Nephron progenitor cell (in vitro differentiated cells): ENCODE measurements at regions not wholly inside any gene's neighbourhood (a gene's known extent, or its start where the extent isn't known, plus 50 kb on each side); places are given as distances from the start of the nearest gene placed in this dataset.
A peak's percentile ranks its signal among the peaks of the same experiment; 100 is the strongest.

ENCODE experiments used
- DNase-seq: peaks from one replicate; pipeline ENCODE4 v3.0.0; 2021
- H3K27ac Mint-ChIP-seq: 2 replicates; pipeline ENCODE4 v1.8.0; 2021; ENCODE audit warnings: mild to moderate bottlenecking, moderate library complexity, mixed read lengths
- H3K27me3 Mint-ChIP-seq: 2 replicates; pipeline ENCODE4 v1.8.0; 2021; ENCODE audit warnings: mild to moderate bottlenecking, low read depth, mixed read lengths; ENCODE audit not compliant: poor library complexity
- H3K36me3 Mint-ChIP-seq: 2 replicates; pipeline ENCODE4 v1.8.0; 2021; ENCODE audit warnings: low read depth, mixed read lengths
- H3K4me1 Mint-ChIP-seq: 2 replicates; pipeline ENCODE4 v1.8.0; 2021; ENCODE audit warnings: mixed read lengths
- H3K4me3 Mint-ChIP-seq: 2 replicates; pipeline ENCODE4 v1.8.0; 2021; ENCODE audit warnings: mild to moderate bottlenecking, moderate library complexity, mixed read lengths
- H3K9me3 Mint-ChIP-seq: 2 replicates; pipeline ENCODE4 v1.8.0; 2021; ENCODE audit warnings: mild to moderate bottlenecking, moderate library complexity, mixed read lengths
- CTCF ChIP-seq: fragments of 200-600 bp; sonication (generic); IDR thresholded peaks from 2 replicates; pipeline ENCODE4 v1.5.0; 2021; ENCODE audit warnings: antibody characterized with exemption

- Mint-ChIP-seq H3K27me3 (peaks cover 30% of the 10 kb centered on the region), H3K4me3 (no peak overlapping the region), H3K27ac (no peak overlapping the region), H3K36me3 (no peaks in the 10 kb centered on the region), H3K9me3 (peaks cover 2% of the 10 kb centered on the region), H3K4me1 (peaks cover 16% of the 10 kb centered on the region)
- DNase-seq, result peak; percentile 89
- TF ChIP-seq CTCF, result peak; percentile 100
Measured at GRCh38 chr13:99436686-99437416, 64.4 kb upstream of the TM9SF2 start.

GRCh38 chr13:99439048-99439447 is 62.2 kb upstream of the TM9SF2 start:
- Mint-ChIP-seq H3K36me3 (no peaks in the 10 kb centered on the region), H3K4me3 (no peak overlapping the region), H3K27ac (no peak overlapping the region), H3K9me3 (no peaks in the 10 kb centered on the region), H3K4me1 (peaks cover 5% of the 10 kb centered on the region), H3K27me3 (peaks cover 30% of the 10 kb centered on the region)
- DNase-seq, result no peak
- no peak for TF ChIP-seq CTCF

- DNase-seq, result no peak
- Mint-ChIP-seq H3K4me3 (no peak overlapping the region), H3K9me3 (no peaks in the 10 kb centered on the region), H3K36me3 (no peaks in the 10 kb centered on the region), H3K4me1 (peaks cover 5% of the 10 kb centered on the region), H3K27ac (no peak overlapping the region), H3K27me3 (peaks cover 30% of the 10 kb centered on the region)
- TF ChIP-seq CTCF, result no peak
Measured at GRCh38 chr13:99439850-99440604, 61.2 kb upstream of the TM9SF2 start.

- peaks cover 10% of the 10 kb centered on the region for H3K4me1 Mint-ChIP-seq
- TF ChIP-seq CTCF, result peak; percentile 99
- peak; percentile 47 for DNase-seq
- no peak overlapping the region for H3K27ac Mint-ChIP-seq
- no peaks in the 10 kb centered on the region for H3K9me3 Mint-ChIP-seq
- peaks cover 32% of the 10 kb centered on the region for H3K27me3 Mint-ChIP-seq
- no peaks in the 10 kb centered on the region for H3K36me3 Mint-ChIP-seq
- H3K4me3 Mint-ChIP-seq, result no peak overlapping the region
Measured at GRCh38 chr13:99442273-99442895, 58.9 kb upstream of the TM9SF2 start.

- no peak overlapping the region for H3K4me3 Mint-ChIP-seq
- H3K36me3 Mint-ChIP-seq, result no peaks in the 10 kb centered on the region
- DNase-seq, result no peak
- no peaks in the 10 kb centered on the region for H3K9me3 Mint-ChIP-seq
- H3K4me1 Mint-ChIP-seq, result peaks cover 10% of the 10 kb centered on the region
- H3K27me3 Mint-ChIP-seq, result peaks cover 12% of the 10 kb centered on the region
- peak; percentile 9 for TF ChIP-seq CTCF
- peak overlapping the region; percentile 21 for H3K27ac Mint-ChIP-seq
Measured at GRCh38 chr13:99446242-99446641, 55.0 kb upstream of the TM9SF2 start.
